SU-DHL-6 (cell line): ENCODE measurements at regions not wholly inside any gene's neighbourhood (a gene's known extent, or its start where the extent isn't known, plus 50 kb on each side); places are given as distances from the start of the nearest gene placed in this dataset.

Experiments
- CTCF ChIP-seq: fragments of 200-600 bp; sonication (generic); IDR thresholded peaks from one replicate; pipeline ENCODE4 v1.5.1; 2017; ENCODE audit warnings: antibody characterized with exemption, mild to moderate bottlenecking, low read length, moderate library complexity; ENCODE audit not compliant: insufficient read depth, poor library complexity, severe bottlenecking
- EZH2phosphoT487 ChIP-seq: fragments of 200-600 bp; sonication (generic), shearing (Covaris generic); conservative IDR thresholded peaks from 2 replicates; pipeline ENCODE4 v1.6.1; 2018; ENCODE audit warnings: mild to moderate bottlenecking, antibody characterized with exemption, low read length, moderate library complexity, mixed read lengths

- no peak for TF ChIP-seq CTCF
- no peak for TF ChIP-seq EZH2phosphoT487
These were observed 56.5 kb upstream of the LHFPL3 start for GRCh38 chr7:104271948-104272347.
